K562 (cell line): ENCODE measurements at regions not wholly inside any gene's neighbourhood (a gene's known extent, or its start where the extent isn't known, plus 50 kb on each side); places are given as distances from the start of the nearest gene placed in this dataset.

Experiments
- ATAC-seq: fragments of 200-7000 bp; cut with Tn5 transposase; 3 replicates; pipeline ENCODE4 v1.9.1; 2020; ENCODE audit warnings: moderate library complexity
- BruUV-seq: library from RNA; stranded (reverse); fragments of 400-500 nt; replicated peaks from 2 replicates; lab custom pipeline; 2021; lab: Mats Ljungman, UMichigan
- CTCF ChIA-PET: fragments of 300-600 bp; formaldehyde crosslinking; extraction: SDS; loops from one replicate; lab custom pipeline; 2021; ENCODE audit warnings: low intra/inter-chr PET ratio; lab: Yijun Ruan, JAX
- POLR2A ChIA-PET: fragments of 300-600, 350-650 bp; sonication (Branson Sonifier 250); formaldehyde crosslinking; extraction: SDS; loops from one replicate; lab custom pipeline; 2021; ENCODE audit warnings: antibody characterized with exemption, inconsistent platforms; lab: Yijun Ruan, JAX
- DNase-seq, 4 experiments: peaks; one replicate each; pipeline versions ENCODE4 v3.0.0 to v3.0.0-alpha.2; 2011 to 2018; ENCODE audit warnings: low spot score in 3 of 4, mixed read lengths in 3 of 4; ENCODE audit errors: extremely low read depth in 1 of 4
- FAIRE-seq: peaks from 2 replicates; lab custom pipeline; 2011; peaks lifted over from hg19 to GRCh38; lab: Jason Lieb, UNC
- H2AFZ ChIP-seq: 2 replicates; pipeline ENCODE4 v1.6.0; 2011; ENCODE audit warnings: low read depth, low read length, control low read depth, inconsistent platforms
- H3K27ac ChIP-seq: fragments of 200-600 bp; 3 replicates; pipeline ENCODE4 v1.8.0; 2011; ENCODE audit warnings: low read depth, mild to moderate bottlenecking, control low read depth, inconsistent platforms, low read length, moderate library complexity, mixed read lengths; ENCODE audit errors: extremely low read depth
- H3K27me3 ChIP-seq, 2 experiments: fragments of 300-600 bp in 1 of 2; 2 replicates in 1 of 2; 3 replicates in 1 of 2; pipeline versions ENCODE4 v1.6.0 to v1.8.0; 2011; ENCODE audit warnings: inconsistent platforms in 2 of 2, low read length in 2 of 2, mild to moderate bottlenecking in 1 of 2, mixed read lengths in 1 of 2, moderate library complexity in 1 of 2; ENCODE audit not compliant: control insufficient read depth in 2 of 2, insufficient read depth in 2 of 2
- H3K36me3 ChIP-seq: fragments of 300-600 bp; 3 replicates; pipeline ENCODE4 v1.8.0; 2011; ENCODE audit warnings: mild to moderate bottlenecking, low read length, inconsistent platforms; ENCODE audit not compliant: control insufficient read depth, insufficient read depth
- H3K4me1 ChIP-seq, 2 experiments: fragments of 200-600 bp in 1 of 2; replicated peaks in 1 of 2; 2 replicates in 1 of 2; 3 replicates in 1 of 2; pipeline versions ENCODE4 v1.5.1 to v1.8.0; 2011; ENCODE audit warnings: inconsistent platforms in 2 of 2, low read length in 2 of 2, mild to moderate bottlenecking in 1 of 2, mixed read lengths in 1 of 2, moderate library complexity in 1 of 2; ENCODE audit not compliant: control insufficient read depth in 2 of 2, insufficient read depth in 2 of 2
- H3K4me2 ChIP-seq: 2 replicates; pipeline ENCODE4 v1.6.1; 2011; ENCODE audit warnings: low read length, control low read depth, inconsistent platforms, mixed read lengths; ENCODE audit not compliant: insufficient read depth
- H3K4me3 ChIP-seq: fragments of 200-600 bp; sonication (generic), shearing (Covaris generic); 2 replicates; pipeline ENCODE4 v1.5.1; 2016; ENCODE audit warnings: control low read depth, inconsistent platforms
- H3K79me2 ChIP-seq: fragments of 200-600 bp; 3 replicates; pipeline ENCODE4 v1.8.0; 2011; ENCODE audit warnings: low read length, inconsistent platforms; ENCODE audit not compliant: control insufficient read depth, insufficient read depth
- H3K9ac ChIP-seq, 2 experiments: 2 replicates each; pipeline versions ENCODE4 v1.6.0 to v1.6.1; 2011; ENCODE audit warnings: low read depth in 2 of 2, low read length in 2 of 2, control low read depth in 1 of 2, inconsistent platforms in 1 of 2, mild to moderate bottlenecking in 1 of 2, mixed read lengths in 1 of 2; ENCODE audit not compliant: insufficient read depth in 1 of 2
- H3K9me1 ChIP-seq: one replicate; pipeline ENCODE4 v1.6.0; 2011; ENCODE audit warnings: inconsistent platforms, mild to moderate bottlenecking, low read length, moderate library complexity; ENCODE audit not compliant: control insufficient read depth, insufficient read depth
- H3K9me3 ChIP-seq: replicated peaks from 2 replicates; pipeline ENCODE4 v1.5.1; 2011; ENCODE audit warnings: low read depth, low read length, inconsistent platforms; ENCODE audit not compliant: control insufficient read depth, insufficient read depth
- H4K20me1 ChIP-seq: replicated peaks from 2 replicates; pipeline ENCODE4 v1.6.1; 2011; ENCODE audit warnings: low read length, inconsistent platforms, mixed read lengths; ENCODE audit not compliant: control insufficient read depth, insufficient read depth
- CREB3 ChIP-seq: fragments of 450-650 bp; conservative IDR thresholded peaks from 2 replicates; pipeline ENCODE4 v1.6.1; 2016; ENCODE audit warnings: missing genetic modification characterization, low read depth, mild to moderate bottlenecking, missing compliant biosample characterization, moderate library complexity
- CTCF ChIP-seq, 3 experiments: IDR thresholded peaks in 2 of 3; conservative IDR thresholded peaks in 1 of 3; 2 replicates each; pipeline ENCODE4 v1.5.1; 2011 to 2012; ENCODE audit warnings: low read length in 3 of 3, mild to moderate bottlenecking in 3 of 3, control low read depth in 2 of 3, improper control_type of control experiment in 1 of 3, inconsistent platforms in 1 of 3, low read depth in 1 of 3, mixed read lengths in 1 of 3, moderate library complexity in 1 of 3; ENCODE audit not compliant: insufficient read depth in 2 of 3
- FOXO4 ChIP-seq: fragments of 450-650 bp; formaldehyde crosslinking; IDR thresholded peaks from 2 replicates; pipeline ENCODE4 v1.4.0; 2020; ENCODE audit warnings: mild to moderate bottlenecking, moderate library complexity
- HMBOX1 ChIP-seq: sonication (generic); IDR thresholded peaks from 2 replicates; pipeline ENCODE4 v1.6.1; 2016
- IRF9 ChIP-seq: fragments of 450-650 bp; IDR thresholded peaks from 2 replicates; pipeline ENCODE4 v1.6.1; 2016; ENCODE audit warnings: missing biosample characterization, missing genetic modification characterization
- KDM5B ChIP-seq: fragments of 200-600 bp; sonication (generic); IDR thresholded peaks from 2 replicates; pipeline ENCODE4 v1.6.1; 2012; ENCODE audit warnings: low read depth, mild to moderate bottlenecking, moderate library complexity, low read length, control low read depth, inconsistent platforms; ENCODE audit not compliant: insufficient replicate concordance
- SETDB1 ChIP-seq: IDR thresholded peaks from one replicate; pipeline ENCODE4 v1.6.1; 2012; ENCODE audit warnings: low read length, control low read depth, inconsistent platforms
- USF2 ChIP-seq: sonication (generic); formaldehyde crosslinking; IDR thresholded peaks from 2 replicates; pipeline ENCODE4 v1.5.0; 2020; ENCODE audit warnings: missing genetic modification reagents
- XRCC4 ChIP-seq: IDR thresholded peaks from one replicate; pipeline ENCODE4 v1.6.1; 2011; ENCODE audit not compliant: insufficient read depth, insufficient read length; ENCODE audit errors: extremely low read depth
- ZNF212 ChIP-seq: fragments of 450-650 bp; formaldehyde crosslinking; IDR thresholded peaks from 2 replicates; pipeline ENCODE4 v1.4.0; 2020; ENCODE audit warnings: mild to moderate bottlenecking
- ZNF217 ChIP-seq: sonication (generic); formaldehyde crosslinking; IDR thresholded peaks from 2 replicates; pipeline ENCODE4 v1.8.0; 2022; ENCODE audit warnings: mild to moderate bottlenecking, missing genetic modification reagents
- ZNF644 ChIP-seq: fragments of 200-800 bp; sonication (Bioruptor generic); IDR thresholded peaks from 2 replicates; pipeline ENCODE4 v1.6.1; 2016; ENCODE audit warnings: low read depth, missing genetic modification characterization, missing compliant biosample characterization
- WGBS: fragments of 100-300 bp; shearing (Covaris generic); methylation state at CpG from one replicate; pipeline ENCODE4 v1.1.6; 2016; ENCODE audit warnings: low coverage, mixed read lengths; ENCODE audit not compliant: insufficient coverage; ENCODE audit errors: missing lambda C conversion rate; 5-methylcytosine and 5-hydroxymethylcytosine counted together
- in situ Hi-C: fragments of 300-500 bp; cut with MboI; formaldehyde crosslinking; loops from 4 replicates; pipeline ENCODE4 v1.15.0; 2018; ENCODE audit warnings: inconsistent platforms, mixed read lengths
- intact Hi-C: fragments of 100-400 bp; cut with micrococcal nuclease; formaldehyde crosslinking; loops from 2 replicates; pipeline ENCODE4 v1.14.2; 2022

GRCh38 chr10:20492447-20492846 lies 404.7 kb downstream of the NEBL start:
- no peaks in the 10 kb centered on the region for H3K36me3 ChIP-seq
- no peak overlapping the region for H3K4me3 ChIP-seq
- no peaks in the 10 kb centered on the region for H3K9me3 ChIP-seq
- no peaks in the 10 kb centered on the region for H3K79me2 ChIP-seq
- POLR2A ChIA-PET = no interaction called here
- no peak for TF ChIP-seq SETDB1
- no peak for TF ChIP-seq CTCF (IDR thresholded peaks at IDR 0.05 in 2 of 3, conservative IDR thresholded peaks at IDR 0.05 in 1 of 3; ENCODE audit: insufficient read depth in 2 of 3, low read depth in 1 of 3, low read length in 3 of 3)
- no peak for TF ChIP-seq KDM5B
- TF ChIP-seq ZNF644 (tag) = no peak
- TF ChIP-seq USF2 (CRISPR knock-in tag) = no peak
- no peak for TF ChIP-seq ZNF212 (CRISPR knock-in tag)
- no peak for TF ChIP-seq CREB3 (tag)
- no peak for TF ChIP-seq ZNF217 (CRISPR knock-in tag)
- no peak for TF ChIP-seq HMBOX1
- TF ChIP-seq IRF9 = no peak
- TF ChIP-seq FOXO4 (CRISPR knock-in tag) = no peak
- TF ChIP-seq XRCC4 = no peak
- H2AFZ ChIP-seq = no peak overlapping the region
- intact Hi-C loops (no loop called here), in situ Hi-C loops (no loop called here)
- H4K20me1 ChIP-seq = no peaks in the 10 kb centered on the region
- no TSS peak for BruUV-seq
- DNase-seq = no peak
- FAIRE-seq = no peak
- H3K4me2 ChIP-seq = no peak overlapping the region
- H3K4me1 ChIP-seq = no peaks in the 10 kb centered on the region
- CTCF ChIA-PET = no interaction called here
- WGBS = 0% methylated on average over 2 of the region's 2 CpGs
- no peaks in the 10 kb centered on the region for H3K27me3 ChIP-seq
- no peak overlapping the region for H3K27ac ChIP-seq
- no peak overlapping the region for H3K9ac ChIP-seq
- H3K9me1 ChIP-seq = no peaks in the 10 kb centered on the region
- no peak for ATAC-seq
